GM19438 (cell line): ENCODE measurements at regions not wholly inside any gene's neighbourhood (a gene's known extent, or its start where the extent isn't known, plus 50 kb on each side); places are given as distances from the start of the nearest gene placed in this dataset.

ENCODE experiments used
- ATAC-seq: cut with Tn5 transposase; IDR thresholded peaks from one replicate; pipeline ENCODE4 v1.9.1; 2021; ENCODE audit warnings: low read depth; ENCODE audit not compliant: unreplicated experiment

GRCh38 chr16:17829811-17830210 lies 359.1 kb upstream of the XYLT1 start:
- ATAC-seq: no peak

- ATAC-seq: no peak
Measured at GRCh38 chr16:17828012-17828411, 357.3 kb upstream of the XYLT1 start.

GRCh38 chr16:17827313-17827712 lies 356.6 kb upstream of the XYLT1 start:
- no peak for ATAC-seq

- no peak for ATAC-seq
Measured at GRCh38 chr16:17817943-17818342, 347.2 kb upstream of the XYLT1 start.

GRCh38 chr16:17817260-17817659 lies 346.5 kb upstream of the XYLT1 start:
- ATAC-seq: no peak

GRCh38 chr16:17812771-17813170 lies 342.0 kb upstream of the XYLT1 start:
- ATAC-seq: no peak

GRCh38 chr16:17804857-17805256 lies 334.1 kb upstream of the XYLT1 start:
- no peak for ATAC-seq

- no peak for ATAC-seq
Measured at GRCh38 chr16:17803625-17804410, 333.1 kb upstream of the XYLT1 start.

- ATAC-seq: no peak
Measured at GRCh38 chr16:17802571-17802970, 331.8 kb upstream of the XYLT1 start.

- ATAC-seq: no peak
Measured at GRCh38 chr16:17801068-17801467, 330.3 kb upstream of the XYLT1 start.

GRCh38 chr16:17798716-17799115 lies 328.0 kb upstream of the XYLT1 start:
- ATAC-seq: no peak

- ATAC-seq: no peak
Measured at GRCh38 chr16:17793354-17793753, 322.6 kb upstream of the XYLT1 start.

- no peak for ATAC-seq
Measured at GRCh38 chr16:17784073-17784472, 313.3 kb upstream of the XYLT1 start.

- no peak for ATAC-seq
Measured at GRCh38 chr16:17780181-17780580, 309.4 kb upstream of the XYLT1 start.

GRCh38 chr16:17777408-17777863 lies 306.7 kb upstream of the XYLT1 start:
- ATAC-seq: no peak

GRCh38 chr16:17776888-17777287 lies 306.1 kb upstream of the XYLT1 start:
- ATAC-seq: no peak

GRCh38 chr16:17776465-17776864 lies 305.7 kb upstream of the XYLT1 start:
- ATAC-seq: no peak

- no peak for ATAC-seq
Measured at GRCh38 chr16:17775061-17775460, 304.3 kb upstream of the XYLT1 start.

- ATAC-seq: no peak
Measured at GRCh38 chr16:17773698-17774101, 302.9 kb upstream of the XYLT1 start.

GRCh38 chr16:17770104-17770503 lies 299.3 kb upstream of the XYLT1 start:
- no peak for ATAC-seq

- no peak for ATAC-seq
Measured at GRCh38 chr16:17769065-17769464, 298.3 kb upstream of the XYLT1 start.

GRCh38 chr16:17768257-17768656 lies 297.5 kb upstream of the XYLT1 start:
- no peak for ATAC-seq

GRCh38 chr16:17766012-17766411 lies 295.3 kb upstream of the XYLT1 start:
- no peak for ATAC-seq
